ENCODE measurements at regions not wholly inside any gene's neighbourhood (a gene's known extent, or its start where the extent isn't known, plus 50 kb on each side); places are given as distances from the start of the nearest gene placed in this dataset.

DNA sequence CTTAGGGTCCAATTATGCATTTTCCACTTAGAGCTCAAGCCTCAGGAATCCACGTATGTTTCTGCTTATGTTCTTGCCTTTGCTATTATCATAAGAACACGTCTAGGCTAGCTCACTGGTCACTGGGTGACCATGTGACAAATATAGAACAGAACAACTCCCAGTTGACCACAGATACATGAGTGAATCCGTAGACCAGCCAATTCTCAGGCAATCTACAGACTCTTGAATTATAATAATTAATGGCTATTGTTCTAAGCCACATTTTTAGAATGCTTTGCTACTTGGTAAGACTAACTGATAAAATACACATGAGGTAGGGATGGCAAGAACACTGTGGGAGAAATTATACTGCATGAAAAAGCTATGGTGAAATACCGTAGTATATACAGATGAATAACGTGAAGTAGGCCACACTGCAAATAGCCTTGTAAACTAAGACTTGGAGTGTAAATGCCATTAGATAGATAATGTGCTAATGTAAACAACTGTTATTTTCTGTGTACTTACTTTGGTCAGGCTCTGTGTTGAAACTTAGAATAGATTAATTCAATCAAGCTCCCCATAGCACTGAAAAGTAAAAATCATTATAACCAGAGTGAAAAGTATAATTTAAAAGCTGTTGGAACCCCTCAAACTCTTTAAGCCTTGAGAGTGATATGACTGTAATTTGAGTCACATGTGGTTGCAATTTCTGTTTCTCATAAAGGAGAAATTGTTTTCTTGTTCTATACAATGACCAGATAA, 366.2 kb upstream of the CCDC179 start:
- TF ChIP-seq, protein P1, sequence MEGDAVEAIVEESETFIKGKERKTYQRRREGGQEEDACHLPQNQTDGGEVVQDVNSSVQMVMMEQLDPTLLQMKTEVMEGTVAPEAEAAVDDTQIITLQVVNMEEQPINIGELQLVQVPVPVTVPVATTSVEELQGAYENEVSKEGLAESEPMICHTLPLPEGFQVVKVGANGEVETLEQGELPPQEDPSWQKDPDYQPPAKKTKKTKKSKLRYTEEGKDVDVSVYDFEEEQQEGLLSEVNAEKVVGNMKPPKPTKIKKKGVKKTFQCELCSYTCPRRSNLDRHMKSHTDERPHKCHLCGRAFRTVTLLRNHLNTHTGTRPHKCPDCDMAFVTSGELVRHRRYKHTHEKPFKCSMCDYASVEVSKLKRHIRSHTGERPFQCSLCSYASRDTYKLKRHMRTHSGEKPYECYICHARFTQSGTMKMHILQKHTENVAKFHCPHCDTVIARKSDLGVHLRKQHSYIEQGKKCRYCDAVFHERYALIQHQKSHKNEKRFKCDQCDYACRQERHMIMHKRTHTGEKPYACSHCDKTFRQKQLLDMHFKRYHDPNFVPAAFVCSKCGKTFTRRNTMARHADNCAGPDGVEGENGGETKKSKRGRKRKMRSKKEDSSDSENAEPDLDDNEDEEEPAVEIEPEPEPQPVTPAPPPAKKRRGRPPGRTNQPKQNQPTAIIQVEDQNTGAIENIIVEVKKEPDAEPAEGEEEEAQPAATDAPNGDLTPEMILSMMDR (IDR thresholded peaks at IDR 0.05) = no peak
- no peak for TF ChIP-seq POLR2A (IDR thresholded peaks at IDR 0.05)

DNA sequence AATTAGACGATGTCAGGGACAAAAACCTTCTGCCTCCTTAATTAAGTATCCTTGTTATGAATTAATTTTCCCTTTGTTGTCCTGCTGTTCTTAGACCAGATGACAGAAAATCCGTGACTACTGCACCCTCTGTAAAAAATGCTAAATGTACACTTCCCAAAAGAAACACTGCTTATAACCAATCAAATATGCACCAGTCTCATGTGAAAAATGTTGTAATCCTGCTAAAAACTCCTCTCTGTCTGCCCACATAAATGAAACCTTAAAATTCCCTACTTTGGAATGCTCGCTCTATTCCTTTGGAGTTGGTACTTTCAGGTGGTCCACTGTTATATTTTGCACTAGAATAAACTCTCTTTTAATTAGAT, 366.8 kb upstream of the CCDC179 start:
- 21% methylated on average over 3 of the region's 3 CpGs for WGBS (ENCODE audit: insufficient coverage, low coverage, low lambda C conversion rate, missing lambda C conversion rate)
- Histone ChIP-seq H3K9me3 (no peaks in the 10 kb centered on the region), H3K4me1 (no peaks in the 10 kb centered on the region), H3K27ac (no peak overlapping the region), H3K36me3 (no peaks in the 10 kb centered on the region), H3K4me3 (no peak overlapping the region), H3K27me3 (no peaks in the 10 kb centered on the region)
- ATAC-seq (no peak), DNase-seq (no peak)
- intact Hi-C loops (cut with DNase I) = no loop called here
- TF ChIP-seq, protein P1 (IDR thresholded peaks at IDR 0.05) = no peak
- TF ChIP-seq POLR2A (IDR thresholded peaks at IDR 0.05) = no peak

More for the DNA sequence above, 366.2 kb upstream of the CCDC179 start:
- Histone ChIP-seq H3K36me3 (no peaks in the 10 kb centered on the region), H3K27me3 (no peaks in the 10 kb centered on the region), H3K4me1 (no peaks in the 10 kb centered on the region), H3K9me3 (no peaks in the 10 kb centered on the region), H3K4me3 (no peak overlapping the region), H3K27ac (no peak overlapping the region)
- intact Hi-C loops (cut with DNase I) = no loop called here
- WGBS (ENCODE audit: insufficient coverage, low coverage, low lambda C conversion rate, missing lambda C conversion rate) = 24% methylated on average over 5 of the region's 5 CpGs
- no peak for ATAC-seq
- no peak for DNase-seq

DNA sequence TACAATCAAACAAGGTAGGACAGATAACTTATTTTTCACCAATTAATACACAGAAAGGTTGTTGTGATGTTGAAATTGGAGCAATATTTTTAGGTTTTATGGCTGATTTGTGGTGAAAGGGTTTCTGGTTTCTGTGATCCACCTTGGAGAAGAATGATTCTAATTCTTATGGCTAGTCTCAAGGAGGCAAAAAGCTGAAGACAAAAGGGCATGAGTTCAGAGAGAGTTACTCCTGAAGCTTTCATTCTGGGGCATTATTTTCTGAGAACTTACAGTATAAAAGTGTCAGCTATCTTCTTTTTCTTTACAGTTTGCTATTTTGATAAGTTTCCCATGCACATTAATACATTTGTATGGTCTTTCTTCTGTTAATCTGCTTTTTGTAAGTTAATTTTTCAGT, 372.4 kb upstream of the CCDC179 start:
- Histone ChIP-seq H3K36me3 (no peaks in the 10 kb centered on the region), H3K9me3 (no peaks in the 10 kb centered on the region), H3K4me1 (no peaks in the 10 kb centered on the region), H3K27me3 (no peaks in the 10 kb centered on the region), H3K4me3 (no peak overlapping the region), H3K27ac (no peak overlapping the region)
- ATAC-seq (no peak), DNase-seq (no peak)
- intact Hi-C loops (cut with DNase I) = no loop called here
- no peak for TF ChIP-seq POLR2A (IDR thresholded peaks at IDR 0.05)
- TF ChIP-seq, protein P1 (IDR thresholded peaks at IDR 0.05) = no peak

GRCh38 chr11:23233075-23233474, 372.8 kb upstream of the CCDC179 start:
- no peak overlapping the region for H3K27ac ChIP-seq
- H3K4me3 ChIP-seq = no peak overlapping the region
- H3K36me3 ChIP-seq = no peaks in the 10 kb centered on the region
- ATAC-seq = no peak
- no peaks in the 10 kb centered on the region for H3K27me3 ChIP-seq
- no peaks in the 10 kb centered on the region for H3K4me1 ChIP-seq
- TF ChIP-seq, protein P1 (IDR thresholded peaks at IDR 0.05) = no peak
- TF ChIP-seq POLR2A (IDR thresholded peaks at IDR 0.05) = no peak
- 45% methylated on average over 3 of the region's 3 CpGs for WGBS (ENCODE audit: insufficient coverage, low coverage, low lambda C conversion rate, missing lambda C conversion rate)
- intact Hi-C loops (cut with DNase I) = no loop called here
- no peaks in the 10 kb centered on the region for H3K9me3 ChIP-seq
- no peak for DNase-seq
